HEK293 (cell line): ENCODE measurements at regions not wholly inside any gene's neighbourhood (a gene's known extent, or its start where the extent isn't known, plus 50 kb on each side); places are given as distances from the start of the nearest gene placed in this dataset.

ENCODE experiments used
- CTCF ChIA-PET: fragments of 350-600 bp; formaldehyde crosslinking; extraction: SDS; loops from one replicate; lab custom pipeline; 2021; ENCODE audit warnings: antibody characterized with exemption; lab: Yijun Ruan, JAX
- POLR2A ChIA-PET: fragments of 300-600 bp; formaldehyde crosslinking; extraction: SDS; loops from one replicate; lab custom pipeline; 2020; ENCODE audit warnings: antibody characterized with exemption, inconsistent platforms; lab: Yijun Ruan, JAX
- H3K27ac ChIP-seq: fragments of 200-500 bp; sonication (Bioruptor generic); 2 replicates; pipeline ENCODE4 v1.5.1; 2014; ENCODE audit warnings: low read depth, low read length, control low read depth, inconsistent platforms; ENCODE audit errors: extremely low read depth
- H3K36me3 ChIP-seq, 2 experiments: fragments of 200-500 bp in 1 of 2; sonication (Bioruptor generic) in 1 of 2; 1 replicate in 1 of 2; 2 replicates in 1 of 2; pipeline ENCODE4 v1.5.1; 2014 to 2017; ENCODE audit warnings: inconsistent platforms in 2 of 2, low read length in 2 of 2; ENCODE audit not compliant: control insufficient read depth in 2 of 2, insufficient read depth in 1 of 2
- H3K4me1 ChIP-seq: fragments of 200-500 bp; sonication (Bioruptor generic); 2 replicates; pipeline ENCODE4 v1.5.1; 2014; ENCODE audit warnings: mild to moderate bottlenecking, low read length, inconsistent platforms; ENCODE audit not compliant: control insufficient read depth, insufficient read depth
- H3K4me3 ChIP-seq: 2 replicates; pipeline ENCODE4 v1.5.1; 2011; ENCODE audit warnings: low read depth, mild to moderate bottlenecking, control low read depth, low read length, moderate library complexity
- H3K9me3 ChIP-seq: fragments of 200-500 bp; sonication (Bioruptor generic); 2 replicates; pipeline ENCODE4 v1.5.1; 2014; ENCODE audit warnings: low read depth, low read length, inconsistent platforms; ENCODE audit not compliant: control insufficient read depth, insufficient read depth
- HOXC10 ChIP-seq: sonication (generic); formaldehyde crosslinking; IDR thresholded peaks from 2 replicates; pipeline ENCODE4 v1.8.1; 2023; ENCODE audit warnings: mild to moderate bottlenecking, missing genetic modification reagents
- KLF9 ChIP-seq: fragments of 450-650 bp; formaldehyde crosslinking; IDR thresholded peaks from 2 replicates; pipeline ENCODE4 v1.5.1; 2016; ENCODE audit warnings: missing biosample characterization, missing genetic modification characterization, low read depth
- PRDM1 ChIP-seq: fragments of 450-650 bp; formaldehyde crosslinking; IDR thresholded peaks from 2 replicates; pipeline ENCODE4; 2016; ENCODE audit warnings: missing biosample characterization, missing genetic modification characterization
- SCRT1 ChIP-seq: fragments of 450-650 bp; formaldehyde crosslinking; IDR thresholded peaks from 2 replicates; pipeline ENCODE4 v1.5.1; 2016; ENCODE audit warnings: missing biosample characterization, missing genetic modification characterization, borderline replicate concordance
- TRIM28 ChIP-seq: IDR thresholded peaks from 2 replicates; pipeline ENCODE4 v1.6.1; 2011; ENCODE audit warnings: low read length, control low read depth, borderline replicate concordance
- YY1 ChIP-seq: fragments of 450-650 bp; formaldehyde crosslinking; IDR thresholded peaks from 2 replicates; pipeline ENCODE4 v1.5.1; 2018; ENCODE audit warnings: missing biosample characterization, missing genetic modification characterization
- ZNF138 ChIP-seq: fragments of 450-650 bp; formaldehyde crosslinking; IDR thresholded peaks from 2 replicates; pipeline ENCODE4 v1.5.1; 2016; ENCODE audit warnings: missing biosample characterization, missing genetic modification characterization, borderline replicate concordance
- ZNF155 ChIP-seq: fragments of 450-650 bp; formaldehyde crosslinking; IDR thresholded peaks from 2 replicates; pipeline ENCODE4 v1.5.1; 2016; ENCODE audit warnings: missing biosample characterization, missing genetic modification characterization
- ZNF174 ChIP-seq: fragments of 450-650 bp; formaldehyde crosslinking; IDR thresholded peaks from 2 replicates; pipeline ENCODE4 v1.5.0; 2017; ENCODE audit warnings: missing biosample characterization, mild to moderate bottlenecking, missing genetic modification characterization
- ZNF202 ChIP-seq: fragments of 450-650 bp; formaldehyde crosslinking; IDR thresholded peaks from 2 replicates; pipeline ENCODE4 v1.5.1; 2016; ENCODE audit warnings: missing biosample characterization, missing genetic modification characterization, borderline replicate concordance
- ZNF24 ChIP-seq: fragments of 450-650 bp; formaldehyde crosslinking; IDR thresholded peaks from 2 replicates; pipeline ENCODE4 v1.5.1; 2016; ENCODE audit warnings: missing biosample characterization, missing genetic modification characterization
- ZNF248 ChIP-seq: fragments of 450-650 bp; formaldehyde crosslinking; IDR thresholded peaks from 2 replicates; pipeline ENCODE4 v1.5.1; 2017; ENCODE audit warnings: missing biosample characterization, missing genetic modification characterization
- ZNF335 ChIP-seq: fragments of 450-650 bp; formaldehyde crosslinking; conservative IDR thresholded peaks from 2 replicates; pipeline ENCODE4 v1.5.1; 2016; ENCODE audit warnings: missing biosample characterization, missing genetic modification characterization
- ZNF398 ChIP-seq: fragments of 450-650 bp; formaldehyde crosslinking; IDR thresholded peaks from 2 replicates; pipeline ENCODE4 v1.5.1; 2017; ENCODE audit warnings: missing biosample characterization, missing genetic modification characterization
- ZNF518A ChIP-seq: fragments of 450-650 bp; formaldehyde crosslinking; conservative IDR thresholded peaks from 2 replicates; pipeline ENCODE4 v1.5.1; 2016; ENCODE audit warnings: low read depth, missing biosample characterization, missing genetic modification characterization
- ZNF645 ChIP-seq: fragments of 450-650 bp; formaldehyde crosslinking; IDR thresholded peaks from 2 replicates; pipeline ENCODE4; 2016; ENCODE audit warnings: missing biosample characterization, missing genetic modification characterization
- ZNF692 ChIP-seq: fragments of 450-650 bp; formaldehyde crosslinking; IDR thresholded peaks from 2 replicates; pipeline ENCODE4 v1.5.1; 2016; ENCODE audit warnings: missing biosample characterization, missing genetic modification characterization
- ZNF777 ChIP-seq: fragments of 450-650 bp; formaldehyde crosslinking; IDR thresholded peaks from 2 replicates; pipeline ENCODE4 v1.5.1; 2017; ENCODE audit warnings: missing biosample characterization, missing genetic modification characterization, borderline replicate concordance
- ZNF791 ChIP-seq: fragments of 450-650 bp; formaldehyde crosslinking; IDR thresholded peaks from 2 replicates; pipeline ENCODE4 v1.5.1; 2016; ENCODE audit warnings: missing biosample characterization, missing genetic modification characterization
- ZSCAN5A ChIP-seq: fragments of 450-650 bp; formaldehyde crosslinking; IDR thresholded peaks from 2 replicates; pipeline ENCODE4 v1.5.1; 2016; ENCODE audit warnings: missing biosample characterization, missing genetic modification characterization

GRCh38 chr1:187411118-187411517 is 582.4 kb downstream of the PLA2G4A start:
- CTCF ChIA-PET = no interaction called here
- TF ChIP-seq YY1 (tag by site-specific recombination) (no peak), TRIM28 (no peak), ZNF777 (tag by site-specific recombination) (no peak), ZNF398 (tag by site-specific recombination) (no peak), ZNF138 (no peak), ZNF248 (tag by site-specific recombination) (no peak), ZNF202 (tag by site-specific recombination) (no peak), KLF9 (tag by site-specific recombination) (no peak), PRDM1 (tag by site-specific recombination) (no peak), ZNF791 (tag by site-specific recombination) (no peak), ZNF24 (tag by site-specific recombination) (no peak), ZNF518A (tag by site-specific recombination) (no peak), HOXC10 (CRISPR knock-in tag) (no peak), ZNF335 (tag by site-specific recombination) (no peak), ZNF692 (no peak)
- Histone ChIP-seq H3K9me3 (no peaks in the 10 kb centered on the region), H3K4me1 (no peaks in the 10 kb centered on the region), H3K36me3 (no peaks in the 10 kb centered on the region), H3K27ac (no peak overlapping the region), H3K4me3 (no peak overlapping the region)
- POLR2A ChIA-PET = no interaction called here

- CTCF ChIA-PET = interaction anchor here (0.7 to 1.4 kb wide), 2 partner anchors 9 to 123 kb away, joined by 3 read pairs; no protein-coding TSS in a partner anchor
- TF ChIP-seq ZNF645 (tag by site-specific recombination) = no peak
- no peak for TF ChIP-seq ZNF692
- no peak for TF ChIP-seq ZNF155 (tag by site-specific recombination)
- no peak for TF ChIP-seq SCRT1 (tag by site-specific recombination)
- TF ChIP-seq ZNF174 = no peak
- no peak for TF ChIP-seq ZSCAN5A (tag by site-specific recombination)
Observed at GRCh38 chr1:187413405-187414169, 584.8 kb downstream of the PLA2G4A start.

More at GRCh38 chr1:187413405-187414169, 584.8 kb downstream of the PLA2G4A start:
- no peaks in the 10 kb centered on the region for H3K36me3 ChIP-seq
- no peak overlapping the region for H3K27ac ChIP-seq
- H3K4me3 ChIP-seq = no peak overlapping the region
- POLR2A ChIA-PET = no interaction called here
- no peaks in the 10 kb centered on the region for H3K4me1 ChIP-seq
- H3K9me3 ChIP-seq = no peaks in the 10 kb centered on the region
